Loucy (cell line): ENCODE measurements at regions not wholly inside any gene's neighbourhood (a gene's known extent, or its start where the extent isn't known, plus 50 kb on each side); places are given as distances from the start of the nearest gene placed in this dataset.

Experiments
- EZH2phosphoT487 ChIP-seq: fragments of 200-600 bp; IDR thresholded peaks from 2 replicates; pipeline ENCODE4 v1.6.1; 2018; ENCODE audit warnings: antibody characterized with exemption, mild to moderate bottlenecking, moderate library complexity, borderline replicate concordance
- TF ChIP-seq, protein P1 (sequence below): fragments of 200-600 bp; sonication (generic); conservative IDR thresholded peaks from 2 replicates; pipeline ENCODE4 v1.5.1; 2014; ENCODE audit warnings: mild to moderate bottlenecking, antibody characterized with exemption, low read length

DNA sequence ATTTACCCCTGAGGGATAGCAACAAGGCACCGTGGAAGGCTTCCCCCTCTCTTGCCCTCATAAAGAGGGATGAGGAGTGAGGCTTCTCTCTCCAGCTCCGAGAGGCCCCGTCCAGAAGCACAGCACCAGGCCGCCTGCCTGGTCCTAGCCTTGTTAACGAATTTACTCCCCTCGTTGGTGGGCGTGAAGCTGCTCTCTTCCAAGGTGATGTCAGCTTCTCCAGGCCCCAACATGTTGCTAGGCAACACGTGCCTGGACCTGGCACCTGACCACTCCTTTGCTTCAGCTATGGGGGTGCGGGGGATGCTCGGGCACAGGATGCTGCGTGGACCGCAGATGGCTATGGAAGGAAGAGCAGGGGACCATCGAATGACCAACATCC, 135.2 kb upstream of the MGMT start:
- TF ChIP-seq, protein P1, sequence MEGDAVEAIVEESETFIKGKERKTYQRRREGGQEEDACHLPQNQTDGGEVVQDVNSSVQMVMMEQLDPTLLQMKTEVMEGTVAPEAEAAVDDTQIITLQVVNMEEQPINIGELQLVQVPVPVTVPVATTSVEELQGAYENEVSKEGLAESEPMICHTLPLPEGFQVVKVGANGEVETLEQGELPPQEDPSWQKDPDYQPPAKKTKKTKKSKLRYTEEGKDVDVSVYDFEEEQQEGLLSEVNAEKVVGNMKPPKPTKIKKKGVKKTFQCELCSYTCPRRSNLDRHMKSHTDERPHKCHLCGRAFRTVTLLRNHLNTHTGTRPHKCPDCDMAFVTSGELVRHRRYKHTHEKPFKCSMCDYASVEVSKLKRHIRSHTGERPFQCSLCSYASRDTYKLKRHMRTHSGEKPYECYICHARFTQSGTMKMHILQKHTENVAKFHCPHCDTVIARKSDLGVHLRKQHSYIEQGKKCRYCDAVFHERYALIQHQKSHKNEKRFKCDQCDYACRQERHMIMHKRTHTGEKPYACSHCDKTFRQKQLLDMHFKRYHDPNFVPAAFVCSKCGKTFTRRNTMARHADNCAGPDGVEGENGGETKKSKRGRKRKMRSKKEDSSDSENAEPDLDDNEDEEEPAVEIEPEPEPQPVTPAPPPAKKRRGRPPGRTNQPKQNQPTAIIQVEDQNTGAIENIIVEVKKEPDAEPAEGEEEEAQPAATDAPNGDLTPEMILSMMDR: no peak
- no peak for TF ChIP-seq EZH2phosphoT487
